ENCODE measurements at regions not wholly inside any gene's neighbourhood (a gene's known extent, or its start where the extent isn't known, plus 50 kb on each side); places are given as distances from the start of the nearest gene placed in this dataset.

- TF ChIP-seq POLR2AphosphoS5 (IDR thresholded peaks at IDR 0.05), result no peak
- TF ChIP-seq CTCF (IDR thresholded peaks at IDR 0.05), result no peak
- TF ChIP-seq EP300 (IDR thresholded peaks at IDR 0.05), result no peak
- no peak for TF ChIP-seq POLR2A (IDR thresholded peaks at IDR 0.05)
- WGBS, result 61% methylated on average over 2 of the region's 2 CpGs
- no peak overlapping the region for H3K27ac ChIP-seq
Observed at GRCh38 chr5:136780518-136780917, 415.2 kb upstream of the TRPC7 start.

GRCh38 chr5:136776022-136776927, 410.9 kb upstream of the TRPC7 start:
- TF ChIP-seq EP300 (IDR thresholded peaks at IDR 0.05), result no peak
- no peak for TF ChIP-seq POLR2A (IDR thresholded peaks at IDR 0.05)
- TF ChIP-seq CTCF (IDR thresholded peaks at IDR 0.05), result no peak
- TF ChIP-seq POLR2AphosphoS5 (IDR thresholded peaks at IDR 0.05), result no peak
- DNase-seq (ENCODE audit: low spot score in 2 of 2), result no peak
- Histone ChIP-seq H3K36me3 (no peaks in the 10 kb centered on the region), H3K4me1 (no peaks in the 10 kb centered on the region), H3K9me3 (no peaks in the 10 kb centered on the region), H3K27me3 (no peaks in the 10 kb centered on the region), H3K4me3 (no peak overlapping the region), H3K27ac (no peak overlapping the region)
- WGBS, result 52% methylated on average over 4 of the region's 4 CpGs

More at GRCh38 chr5:136780518-136780917, 415.2 kb upstream of the TRPC7 start:
- DNase-seq (ENCODE audit: low spot score in 2 of 2), result no peak
- Histone ChIP-seq H3K4me1 (no peaks in the 10 kb centered on the region), H3K4me3 (no peak overlapping the region), H3K36me3 (no peaks in the 10 kb centered on the region), H3K9me3 (no peaks in the 10 kb centered on the region), H3K27me3 (no peaks in the 10 kb centered on the region)

- TF ChIP-seq POLR2AphosphoS5 (IDR thresholded peaks at IDR 0.05), result no peak
- no peak for TF ChIP-seq EP300 (IDR thresholded peaks at IDR 0.05)
- TF ChIP-seq CTCF (IDR thresholded peaks at IDR 0.05), result no peak
- no peak for TF ChIP-seq POLR2A (IDR thresholded peaks at IDR 0.05)
- WGBS, result 80% methylated on average over 1 of the region's 1 CpG
- H3K36me3 ChIP-seq, result no peaks in the 10 kb centered on the region
Observed at GRCh38 chr5:136772491-136772890, 407.1 kb upstream of the TRPC7 start.

GRCh38 chr5:136769900-136770684, 404.7 kb upstream of the TRPC7 start:
- 45% methylated on average over 11 of the region's 11 CpGs for WGBS
- no peak overlapping the region for H3K27ac ChIP-seq

More at GRCh38 chr5:136772491-136772890, 407.1 kb upstream of the TRPC7 start:
- Histone ChIP-seq H3K9me3 (no peaks in the 10 kb centered on the region), H3K27me3 (no peaks in the 10 kb centered on the region), H3K27ac (no peak overlapping the region), H3K4me1 (no peaks in the 10 kb centered on the region), H3K4me3 (no peak overlapping the region)
- no peak for DNase-seq (ENCODE audit: low spot score in 2 of 2)

More at GRCh38 chr5:136769900-136770684, 404.7 kb upstream of the TRPC7 start:
- DNase-seq (ENCODE audit: low spot score in 2 of 2), result peak in 1 of 2 donors; percentile 66
- Histone ChIP-seq H3K9me3 (no peaks in the 10 kb centered on the region), H3K36me3 (no peaks in the 10 kb centered on the region), H3K4me3 (no peak overlapping the region), H3K27me3 (no peaks in the 10 kb centered on the region), H3K4me1 (no peaks in the 10 kb centered on the region)
- no peak for TF ChIP-seq POLR2AphosphoS5 (IDR thresholded peaks at IDR 0.05)
- no peak for TF ChIP-seq POLR2A (IDR thresholded peaks at IDR 0.05)
- peak; percentile 47 to 74 for TF ChIP-seq CTCF (IDR thresholded peaks at IDR 0.05)
- no peak for TF ChIP-seq EP300 (IDR thresholded peaks at IDR 0.05)
